Heart right ventricle (tissue), 16 donors: ENCODE measurements at regions not wholly inside any gene's neighbourhood (a gene's known extent, or its start where the extent isn't known, plus 50 kb on each side); places are given as distances from the start of the nearest gene placed in this dataset.

Experiments
- ATAC-seq, 8 donors: fragments of 200-7000 bp; cut with Tn5 transposase; one replicate each; pipeline ENCODE4 v1.9.1; 2020; ENCODE audit warnings: mild to moderate bottlenecking in 8 of 8, moderate library complexity in 8 of 8, moderate number of reproducible peaks in 1 of 8
- DNase-seq, 2 donors: peaks; one replicate each; pipeline ENCODE4 v3.0.0-alpha.2; 2020
- H3K27ac ChIP-seq, 10 donors: fragments of 200-600 bp; sonication (generic) in 2 of 10; one replicate each; pipeline versions ENCODE4 v1.5.0 to v1.8.0; 2020 to 2022; ENCODE audit warnings: mild to moderate bottlenecking in 3 of 10
- H3K27me3 ChIP-seq, 7 donors: fragments of 200-600 bp; one replicate each; pipeline ENCODE4 v1.8.0; 2021 to 2022; ENCODE audit warnings: mild to moderate bottlenecking in 2 of 7
- H3K36me3 ChIP-seq, 9 donors: fragments of 200-600 bp; sonication (generic) in 1 of 9; one replicate each; pipeline versions ENCODE4 v1.5.0 to v1.8.0; 2020 to 2022; ENCODE audit warnings: mild to moderate bottlenecking in 2 of 9
- H3K4me1 ChIP-seq, 9 donors: fragments of 200-600 bp; sonication (generic) in 1 of 9; one replicate each; pipeline versions ENCODE4 v1.5.0 to v1.8.0; 2020 to 2022; ENCODE audit warnings: mild to moderate bottlenecking in 4 of 9
- H3K4me3 ChIP-seq, 10 donors: fragments of 200-600 bp; sonication (generic) in 2 of 10; one replicate each; pipeline versions ENCODE4 v1.5.0 to v1.8.0; 2020 to 2022; ENCODE audit warnings: mild to moderate bottlenecking in 7 of 10, moderate library complexity in 2 of 10
- H3K9me3 ChIP-seq, 11 donors: fragments of 200-600 bp in 10 of 11; sonication (generic) in 2 of 11; one replicate each; pipeline versions ENCODE4 v1.5.0 to v1.8.0; 2013 to 2022; ENCODE audit warnings: mild to moderate bottlenecking in 2 of 11, control low read depth in 1 of 11, moderate library complexity in 1 of 11
- WGBS, 2 donors: extraction: QIAGEN DNeasy Blood & Tissue Kit; methylation state at CpG; one replicate each; pipeline ENCODE4 v1.1.7; 2013; ENCODE audit warnings: inconsistent platforms in 1 of 2; 5-methylcytosine and 5-hydroxymethylcytosine counted together
- intact Hi-C, 10 donors: fragments of 100-400 bp; cut with DNase I; formaldehyde crosslinking; loops; one replicate each; pipeline versions ENCODE4 v1.11.1 to v1.14.2; 2022
- TF ChIP-seq, protein P1 (sequence below), 9 donors: fragments of 200-600 bp; sonication (generic) in 2 of 9; IDR thresholded peaks; one replicate each; pipeline versions ENCODE4 v1.5.0 to v1.8.0; 2021 to 2022; ENCODE audit warnings: antibody characterized with exemption in 9 of 9, mild to moderate bottlenecking in 5 of 9, moderate library complexity in 1 of 9
- donor health status: Arrhythmogenic right ventricular cardiomyopathy.
- donor health status: ischemic (EF 13 %, LVEDD 7.1; RV severe dilation, severe dysfunction).
- donor health status: healthy with polysubstance abuse.
- donor health status: DM: no; HTN: yes; CAD: no.
- donor health status: DM: no; HTN: no; CAD: no.
- donor health status: ischemic (EF 25% LVEDD 6.9; RV normal size, moderate dysfunction).
- donor health status: ischemic (EF 25% LVEDD 5.7; RV mildly dilated, moderate dysfunction).
- donor health status: healthy.
- donor health status: DM: yes; HTN: yes; CAD: no.
- donor health status: Ischemic cardiomyopathy.
- donor health status: ischemic (EF 35%, LVEDD 5.7; RV mildly dilated, moderate dysfunction).
- donor health status: nonischemic (EF 11% LVEDD 7.7; RV severe dilation, severe dysfunction).
- donor health status: DM: yes; HTN: yes; CAD: no.
- donor health status: PGD.
- donor health status: ischemic (EF 29% LVEDD 5.4; RV normal size, mild dysfunction).
- donor health status: nonischemic (EF 23%, LVEDD 6.1; RV moderate dilation, normal function).

DNA sequence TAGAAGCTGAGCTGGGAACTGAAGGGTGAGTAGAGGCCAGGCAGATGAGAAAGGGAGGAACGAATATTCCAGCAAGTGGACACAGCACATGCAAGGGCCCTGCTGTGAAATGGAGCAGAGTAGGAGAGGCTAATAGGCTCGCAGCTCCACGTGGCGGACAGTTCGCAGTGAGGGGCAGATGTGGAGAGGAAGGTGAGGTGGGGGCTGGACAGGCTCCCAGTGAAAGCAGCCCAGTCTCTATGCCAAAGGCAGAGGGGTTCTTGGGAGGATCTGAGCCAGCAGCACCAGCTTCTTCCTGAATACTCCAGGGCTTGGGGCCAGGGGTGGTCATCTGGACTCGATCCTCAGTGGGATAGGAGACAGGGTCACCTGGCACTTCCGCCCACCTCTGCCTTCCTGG, 81.0 kb downstream of the CEBPB start:
- no peak for DNase-seq
- intact Hi-C loops = loop anchor here in 3 of 10 donors (10.0 kb wide), 2 partner anchors 77 to 183 kb away; partner anchors contain the start of gene CEBPB (in 1 of the 3)
- H3K27ac ChIP-seq = peak overlapping the region in 2 of 10 donors; percentile 14 to 96

DNA sequence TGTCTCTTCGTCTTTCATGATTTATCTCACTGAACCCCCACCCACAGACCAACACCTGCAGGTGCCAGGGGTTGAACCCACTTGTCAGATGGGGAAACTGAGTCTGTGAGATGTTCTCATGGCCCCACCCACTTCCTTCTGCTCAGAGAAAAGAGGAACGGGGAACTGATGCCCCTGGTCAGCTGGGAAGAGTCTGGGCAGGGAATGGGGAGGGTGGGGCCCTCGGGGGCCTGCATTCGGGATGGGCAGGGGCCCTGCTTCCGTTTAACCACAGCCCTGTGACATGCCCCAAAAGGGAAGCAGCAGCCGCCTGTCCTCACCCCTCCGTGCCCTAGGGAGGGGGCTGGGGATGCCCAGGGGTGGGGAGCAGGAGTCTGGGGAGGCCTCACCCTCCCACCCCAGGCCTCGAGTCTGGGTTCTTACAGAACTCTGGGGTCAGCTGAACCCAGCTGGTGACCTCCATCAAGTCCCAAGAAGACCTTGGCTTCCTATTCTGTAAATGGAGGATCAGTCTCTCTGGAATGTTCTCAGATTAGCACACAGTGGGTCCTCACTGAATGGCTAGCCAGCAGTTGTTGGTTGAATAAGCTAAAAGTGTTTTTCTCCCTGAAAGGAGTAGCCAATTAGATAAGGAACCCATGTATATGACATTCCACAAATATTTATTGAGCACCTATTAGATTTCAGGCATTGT, 81.5 kb downstream of the CEBPB start:
- TF ChIP-seq, protein P1, sequence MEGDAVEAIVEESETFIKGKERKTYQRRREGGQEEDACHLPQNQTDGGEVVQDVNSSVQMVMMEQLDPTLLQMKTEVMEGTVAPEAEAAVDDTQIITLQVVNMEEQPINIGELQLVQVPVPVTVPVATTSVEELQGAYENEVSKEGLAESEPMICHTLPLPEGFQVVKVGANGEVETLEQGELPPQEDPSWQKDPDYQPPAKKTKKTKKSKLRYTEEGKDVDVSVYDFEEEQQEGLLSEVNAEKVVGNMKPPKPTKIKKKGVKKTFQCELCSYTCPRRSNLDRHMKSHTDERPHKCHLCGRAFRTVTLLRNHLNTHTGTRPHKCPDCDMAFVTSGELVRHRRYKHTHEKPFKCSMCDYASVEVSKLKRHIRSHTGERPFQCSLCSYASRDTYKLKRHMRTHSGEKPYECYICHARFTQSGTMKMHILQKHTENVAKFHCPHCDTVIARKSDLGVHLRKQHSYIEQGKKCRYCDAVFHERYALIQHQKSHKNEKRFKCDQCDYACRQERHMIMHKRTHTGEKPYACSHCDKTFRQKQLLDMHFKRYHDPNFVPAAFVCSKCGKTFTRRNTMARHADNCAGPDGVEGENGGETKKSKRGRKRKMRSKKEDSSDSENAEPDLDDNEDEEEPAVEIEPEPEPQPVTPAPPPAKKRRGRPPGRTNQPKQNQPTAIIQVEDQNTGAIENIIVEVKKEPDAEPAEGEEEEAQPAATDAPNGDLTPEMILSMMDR (IDR thresholded peaks at IDR 0.05) = no peak
- Histone ChIP-seq H3K4me3 (no peak overlapping the region), H3K36me3 (no peaks in the 10 kb centered on the region), H3K27me3 (no peaks in the 10 kb centered on the region), H3K27ac (peak overlapping the region in 3 of 10 donors; percentile 14 to 96 (median 15)), H3K9me3 (no peaks in the 10 kb centered on the region), H3K4me1 (peaks cover 0 to 86% (median 6%) of the 10 kb centered on the region in 9 donors)
- ATAC-seq (peak in 6 of 8 donors; percentile 20 to 42 (median 26)), DNase-seq (peak in 1 of 2 donors; percentile 60)
- WGBS, 2 donors = 79 to 86% methylated on average over 8 of the region's 8 CpGs
- intact Hi-C loops = loop anchor here in 3 of 10 donors (10.0 kb wide), 2 partner anchors 77 to 183 kb away; partner anchors contain the start of gene CEBPB (in 1 of the 3)

More for the DNA sequence above, 81.0 kb downstream of the CEBPB start:
- ATAC-seq = no peak
- Histone ChIP-seq H3K27me3 (no peaks in the 10 kb centered on the region), H3K36me3 (no peaks in the 10 kb centered on the region), H3K4me3 (no peak overlapping the region), H3K4me1 (peaks cover 0 to 88% (median 8%) of the 10 kb centered on the region in 9 donors), H3K9me3 (no peaks in the 10 kb centered on the region)
- TF ChIP-seq, protein P1 (IDR thresholded peaks at IDR 0.05) = no peak
- 86 to 89% methylated on average over 7 of the region's 7 CpGs for WGBS, 2 donors

DNA sequence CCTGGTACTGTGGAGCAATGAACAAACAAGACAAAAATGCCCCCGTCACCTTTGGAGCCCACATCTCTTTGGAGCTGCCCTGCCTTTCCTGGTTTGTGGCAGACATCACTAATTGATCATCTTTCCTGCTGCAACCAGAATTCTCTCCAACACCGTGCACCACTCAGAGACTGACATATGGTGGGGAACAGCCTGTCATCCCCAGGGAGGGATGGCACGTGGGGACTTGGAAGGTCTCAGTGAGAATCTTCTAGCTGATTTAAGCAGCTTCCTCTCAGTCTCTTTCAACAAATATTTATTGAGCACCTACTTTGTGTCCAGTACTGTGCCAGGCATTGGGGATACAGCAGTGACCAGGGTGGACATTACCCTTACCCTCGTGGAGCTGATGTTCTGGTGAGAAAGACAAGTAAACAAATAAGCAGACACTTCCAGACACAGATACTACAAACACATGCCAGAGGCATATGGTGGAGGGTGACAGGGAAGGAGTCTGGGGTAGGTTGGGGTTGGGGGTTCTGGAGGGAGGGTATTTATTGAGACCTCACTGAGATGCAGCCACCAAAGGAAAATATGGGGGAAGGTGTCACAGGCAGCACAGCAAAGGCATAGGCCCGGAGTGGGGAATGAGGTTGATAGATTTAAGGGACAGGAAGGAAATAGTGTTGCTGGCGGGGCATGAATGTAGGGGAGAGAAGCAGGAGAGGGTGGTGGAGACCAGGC, 82.3 kb downstream of the CEBPB start:
- intact Hi-C loops = loop anchor here in 3 of 10 donors (10.0 kb wide), 2 partner anchors 78 to 182 kb away; partner anchors contain the start of gene CEBPB (in 1 of the 3)
- WGBS, 2 donors = 76 to 83% methylated on average over 6 of the region's 6 CpGs
- no peak for DNase-seq

More for the DNA sequence above, 82.3 kb downstream of the CEBPB start:
- no peak for ATAC-seq
- H3K9me3 ChIP-seq = no peaks in the 10 kb centered on the region
- TF ChIP-seq, protein P1 (IDR thresholded peaks at IDR 0.05) = no peak
- no peak overlapping the region for H3K4me3 ChIP-seq
- H3K4me1 ChIP-seq = peaks cover 0 to 86% (median 7%) of the 10 kb centered on the region in 9 donors
- no peaks in the 10 kb centered on the region for H3K36me3 ChIP-seq
- peak overlapping the region in 2 of 10 donors; percentile 60 to 96 for H3K27ac ChIP-seq
- no peaks in the 10 kb centered on the region for H3K27me3 ChIP-seq
